ENCODE measurements at regions not wholly inside any gene's neighbourhood (a gene's known extent, or its start where the extent isn't known, plus 50 kb on each side); places are given as distances from the start of the nearest gene placed in this dataset.

GRCh38 chr10:44552726-44553125 lies 167.8 kb upstream of the CXCL12 start:
- Histone ChIP-seq H3K27me3 (replicated peaks; ENCODE audit: insufficient read depth) (no peaks in the 10 kb centered on the region), H2AFZ (peak overlapping the region; percentile 16; the same call in 1 of the 2 replicates), H3K9me2 (ENCODE audit: insufficient read depth) (no peaks in the 10 kb centered on the region), H4K20me1 (ENCODE audit: insufficient read depth) (no peaks in the 10 kb centered on the region), H3F3A (ENCODE audit: insufficient read depth) (no peaks in the 10 kb centered on the region), H3K79me2 (ENCODE audit: insufficient read depth) (no peaks in the 10 kb centered on the region), H3K9ac (no peak overlapping the region), H3K9me3 (ENCODE audit: low read depth) (no peaks in the 10 kb centered on the region), H3K4me1 (ENCODE audit: insufficient read depth) (no peaks in the 10 kb centered on the region), H3K27ac (no peak overlapping the region), H3K4me3 (no peak overlapping the region), H3K36me3 (ENCODE audit: low read depth) (no peaks in the 10 kb centered on the region), H3K4me2 (ENCODE audit: unreplicated experiment) (no peak overlapping the region)
- peak; percentile 27 for DNase-seq
- no peak for TF ChIP-seq EZH2phosphoT487 (IDR thresholded peaks at IDR 0.05; ENCODE audit: insufficient read depth, low read depth)
- TF ChIP-seq EZH2 (IDR thresholded peaks at IDR 0.05; ENCODE audit: insufficient read depth, poor library complexity, severe bottlenecking): no peak
- 35 to 37% methylated on average over 8 of the region's 8 CpGs for WGBS, 2 experiments (ENCODE audit: low coverage in 1 of 2, low lambda C conversion rate in 2 of 2, missing lambda C conversion rate in 2 of 2)
- in situ Hi-C loops (cut with MboI): no loop called here

GRCh38 chr10:44557596-44558191 lies 172.8 kb upstream of the CXCL12 start:
- Histone ChIP-seq H3K4me2 (ENCODE audit: unreplicated experiment) (no peak overlapping the region), H3K9me3 (ENCODE audit: low read depth) (no peaks in the 10 kb centered on the region), H3K27ac (no peak overlapping the region), H3K9ac (no peak overlapping the region), H3K9me2 (ENCODE audit: insufficient read depth) (no peaks in the 10 kb centered on the region), H3K4me3 (no peak overlapping the region), H2AFZ (no peak overlapping the region), H3K4me1 (ENCODE audit: insufficient read depth) (peaks cover 12% of the 10 kb centered on the region; the same call in 1 of the 2 replicates), H3F3A (ENCODE audit: insufficient read depth) (no peaks in the 10 kb centered on the region), H3K79me2 (ENCODE audit: insufficient read depth) (no peaks in the 10 kb centered on the region), H4K20me1 (ENCODE audit: insufficient read depth) (no peaks in the 10 kb centered on the region), H3K36me3 (ENCODE audit: low read depth) (no peaks in the 10 kb centered on the region), H3K27me3 (replicated peaks; ENCODE audit: insufficient read depth) (no peaks in the 10 kb centered on the region)
- no peak for DNase-seq
- in situ Hi-C loops (cut with MboI): no loop called here
- 72 to 76% methylated on average over 7 of the region's 7 CpGs for WGBS, 2 experiments (ENCODE audit: low coverage in 1 of 2, low lambda C conversion rate in 2 of 2, missing lambda C conversion rate in 2 of 2)
- TF ChIP-seq EZH2phosphoT487 (IDR thresholded peaks at IDR 0.05; ENCODE audit: insufficient read depth, low read depth) (no peak), EZH2 (IDR thresholded peaks at IDR 0.05; ENCODE audit: insufficient read depth, poor library complexity, severe bottlenecking) (no peak)

- no peaks in the 10 kb centered on the region for H3K9me2 ChIP-seq (ENCODE audit: insufficient read depth)
- DNase-seq: peak; percentile 35
- H3K9me3 ChIP-seq (ENCODE audit: low read depth): no peaks in the 10 kb centered on the region
- H3K27me3 ChIP-seq (replicated peaks; ENCODE audit: insufficient read depth): no peaks in the 10 kb centered on the region
- no peak overlapping the region for H3K4me3 ChIP-seq
- H2AFZ ChIP-seq: no peak overlapping the region
- TF ChIP-seq EZH2phosphoT487 (IDR thresholded peaks at IDR 0.05; ENCODE audit: insufficient read depth, low read depth) (no peak), EZH2 (IDR thresholded peaks at IDR 0.05; ENCODE audit: insufficient read depth, poor library complexity, severe bottlenecking) (no peak)
- in situ Hi-C loops (cut with MboI): no loop called here
- no peaks in the 10 kb centered on the region for H3K36me3 ChIP-seq (ENCODE audit: low read depth)
- H4K20me1 ChIP-seq (ENCODE audit: insufficient read depth): no peaks in the 10 kb centered on the region
- H3K9ac ChIP-seq: no peak overlapping the region
- H3K27ac ChIP-seq: no peak overlapping the region
- no peaks in the 10 kb centered on the region for H3F3A ChIP-seq (ENCODE audit: insufficient read depth)
- no peaks in the 10 kb centered on the region for H3K79me2 ChIP-seq (ENCODE audit: insufficient read depth)
- H3K4me2 ChIP-seq (ENCODE audit: unreplicated experiment): no peak overlapping the region
- H3K4me1 ChIP-seq (ENCODE audit: insufficient read depth): peaks cover 12% of the 10 kb centered on the region; the same call in 1 of the 2 replicates
These were observed 173.6 kb upstream of the CXCL12 start for GRCh38 chr10:44558521-44558920.

GRCh38 chr10:44564361-44564760 lies 179.5 kb upstream of the CXCL12 start:
- H3K79me2 ChIP-seq (ENCODE audit: insufficient read depth): no peaks in the 10 kb centered on the region
- TF ChIP-seq EZH2 (IDR thresholded peaks at IDR 0.05; ENCODE audit: insufficient read depth, poor library complexity, severe bottlenecking) (no peak), EZH2phosphoT487 (IDR thresholded peaks at IDR 0.05; ENCODE audit: insufficient read depth, low read depth) (no peak)
- no peak overlapping the region for H3K4me2 ChIP-seq (ENCODE audit: unreplicated experiment)
- H3K9me3 ChIP-seq (ENCODE audit: low read depth): no peaks in the 10 kb centered on the region
- no peaks in the 10 kb centered on the region for H3K36me3 ChIP-seq (ENCODE audit: low read depth)
- DNase-seq: no peak
- in situ Hi-C loops (cut with MboI): no loop called here
- H3K27me3 ChIP-seq (replicated peaks; ENCODE audit: insufficient read depth): no peaks in the 10 kb centered on the region
- peaks cover 25% of the 10 kb centered on the region for H3K4me1 ChIP-seq (ENCODE audit: insufficient read depth)
- H2AFZ ChIP-seq: no peak overlapping the region
- no peak overlapping the region for H3K4me3 ChIP-seq
- no peak overlapping the region for H3K27ac ChIP-seq
- H3F3A ChIP-seq (ENCODE audit: insufficient read depth): peaks cover 26% of the 10 kb centered on the region
- WGBS, 2 experiments (ENCODE audit: low coverage in 1 of 2, low lambda C conversion rate in 2 of 2, missing lambda C conversion rate in 2 of 2): 96 to 98% methylated on average over 1 of the region's 1 CpG
- no peak overlapping the region for H3K9ac ChIP-seq
- H4K20me1 ChIP-seq (ENCODE audit: insufficient read depth): no peaks in the 10 kb centered on the region
- no peaks in the 10 kb centered on the region for H3K9me2 ChIP-seq (ENCODE audit: insufficient read depth)

GRCh38 chr10:44564790-44565189 lies 179.9 kb upstream of the CXCL12 start:
- Histone ChIP-seq H4K20me1 (ENCODE audit: insufficient read depth) (no peaks in the 10 kb centered on the region), H3K9me2 (ENCODE audit: insufficient read depth) (no peaks in the 10 kb centered on the region), H3K4me1 (ENCODE audit: insufficient read depth) (peaks cover 28% of the 10 kb centered on the region), H3K4me3 (no peak overlapping the region), H2AFZ (no peak overlapping the region), H3K27ac (no peak overlapping the region), H3F3A (ENCODE audit: insufficient read depth) (peaks cover 29% of the 10 kb centered on the region), H3K27me3 (replicated peaks; ENCODE audit: insufficient read depth) (no peaks in the 10 kb centered on the region), H3K36me3 (ENCODE audit: low read depth) (no peaks in the 10 kb centered on the region), H3K79me2 (ENCODE audit: insufficient read depth) (no peaks in the 10 kb centered on the region), H3K4me2 (ENCODE audit: unreplicated experiment) (no peak overlapping the region), H3K9me3 (ENCODE audit: low read depth) (no peaks in the 10 kb centered on the region), H3K9ac (no peak overlapping the region)
- in situ Hi-C loops (cut with MboI): no loop called here
- no peak for DNase-seq
- 70 to 76% methylated on average over 3 of the region's 3 CpGs for WGBS, 2 experiments (ENCODE audit: low coverage in 1 of 2, low lambda C conversion rate in 2 of 2, missing lambda C conversion rate in 2 of 2)
- TF ChIP-seq EZH2phosphoT487 (IDR thresholded peaks at IDR 0.05; ENCODE audit: insufficient read depth, low read depth): no peak
- TF ChIP-seq EZH2 (IDR thresholded peaks at IDR 0.05; ENCODE audit: insufficient read depth, poor library complexity, severe bottlenecking): no peak
